NCI-H1694 treated with DMSO at 0.1 percent for 48 hours (cell line): ENCODE measurements at regions not wholly inside any gene's neighbourhood (a gene's known extent, or its start where the extent isn't known, plus 50 kb on each side); places are given as distances from the start of the nearest gene placed in this dataset.
A peak's percentile ranks its signal among the peaks of the same experiment; 100 is the strongest.
"Not testable (repeated sequence)": the region's sequence is repeated elsewhere in the genome, so short reads cannot be mapped to it uniquely, and the experiment has no call there.

Experiments used
- DNase-seq: peaks from one replicate; lab custom pipeline; 2025; lab: John Stamatoyannopoulos, UW

DNA sequence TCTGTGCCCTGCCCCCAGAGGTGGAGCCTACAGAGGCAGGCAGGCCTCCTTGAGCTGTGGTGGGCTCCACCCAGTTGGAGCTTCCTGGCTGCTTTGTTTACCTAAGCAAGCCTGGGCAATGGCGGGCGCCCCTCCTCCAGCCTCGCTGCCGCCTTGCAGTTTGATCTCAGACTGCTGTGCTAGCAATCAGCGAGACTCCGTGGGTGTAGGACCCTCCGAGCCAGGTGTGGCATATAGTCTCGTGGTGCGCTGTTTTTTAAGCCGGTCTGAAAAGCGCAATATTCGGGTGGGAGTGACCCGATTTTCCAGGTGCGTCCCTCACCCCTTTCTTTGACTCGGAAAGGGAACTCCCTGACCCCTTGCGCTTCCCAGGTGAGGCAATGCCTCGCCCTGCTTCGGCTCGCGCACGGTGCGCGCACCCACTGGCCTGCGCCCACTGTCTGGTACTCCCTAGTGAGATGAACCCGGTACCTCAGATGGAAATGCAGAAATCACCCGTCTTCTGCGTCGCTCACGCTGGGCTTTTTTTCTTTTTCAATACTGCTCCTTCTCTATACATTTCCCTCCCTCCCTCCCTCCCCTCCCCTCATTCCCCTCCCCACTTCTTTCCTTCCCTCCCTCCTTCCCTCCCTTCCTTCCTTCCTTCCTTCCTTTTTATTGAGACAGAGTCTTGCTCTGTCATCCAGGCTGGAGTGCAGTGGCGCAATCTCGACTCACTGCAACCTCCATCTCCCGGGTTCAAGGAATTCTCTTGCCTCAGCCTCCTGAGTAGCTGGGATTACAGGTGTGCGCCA is 197.1 kb upstream of the TBL1XR1 start:
- not testable (repeated sequence) for DNase-seq

DNA sequence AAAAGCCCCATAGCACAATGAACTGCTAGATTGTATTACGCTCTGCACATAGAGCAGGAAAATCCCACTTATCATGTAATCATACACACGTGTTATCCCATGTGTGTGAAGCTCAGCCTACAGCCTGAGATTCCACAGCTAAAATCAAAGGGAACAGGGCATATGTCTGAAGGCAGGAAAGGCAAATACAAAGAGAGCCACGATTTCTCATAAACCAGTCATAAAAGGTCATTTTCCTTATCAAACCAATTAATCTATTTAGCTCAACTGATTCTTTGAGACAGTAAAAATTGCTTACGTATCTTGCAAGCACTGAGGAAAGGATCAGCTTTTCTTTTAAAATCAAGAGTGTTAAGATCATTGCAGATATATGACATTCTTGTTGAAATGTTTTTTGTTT is 199.5 kb upstream of the TBL1XR1 start:
- DNase-seq = no peak

DNA sequence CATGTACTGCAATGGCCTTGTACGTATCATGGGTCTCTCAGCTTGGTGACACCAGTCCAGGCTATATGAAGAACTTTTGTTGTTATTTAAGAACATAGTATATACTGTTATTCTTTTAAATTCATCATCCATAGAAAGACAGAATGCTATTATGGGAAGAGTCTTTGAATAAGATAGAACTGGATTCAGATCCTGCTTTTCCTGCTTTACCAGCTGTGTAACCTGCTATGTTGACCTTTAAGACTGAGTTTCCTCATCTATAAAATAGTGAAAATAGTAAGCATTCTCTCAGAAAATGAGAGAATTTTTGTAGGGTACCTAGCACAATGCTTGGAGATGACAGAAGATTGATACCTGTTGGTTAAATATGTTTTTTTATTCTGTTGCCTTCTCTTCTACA is 204.1 kb upstream of the TBL1XR1 start:
- no peak for DNase-seq

DNA sequence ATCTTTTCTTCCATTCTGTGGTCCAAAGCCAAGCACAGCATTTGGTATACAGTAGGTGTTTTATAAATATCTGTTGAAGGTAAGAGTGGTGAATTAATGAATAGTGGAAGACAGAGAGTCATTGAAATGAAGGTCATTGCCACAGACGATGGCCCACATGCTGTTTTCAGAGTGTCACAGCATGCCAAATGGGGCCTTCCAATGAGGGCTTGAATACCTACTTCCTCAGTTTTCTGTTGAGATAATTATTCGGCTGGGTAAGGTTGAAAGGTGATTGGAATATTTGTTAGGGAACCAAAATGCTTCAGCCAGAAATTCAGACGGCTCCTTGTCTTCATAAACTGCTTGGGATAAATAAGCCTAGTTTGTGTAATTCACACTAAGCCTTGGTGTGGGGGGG is 205.3 kb upstream of the TBL1XR1 start:
- no peak for DNase-seq

DNA sequence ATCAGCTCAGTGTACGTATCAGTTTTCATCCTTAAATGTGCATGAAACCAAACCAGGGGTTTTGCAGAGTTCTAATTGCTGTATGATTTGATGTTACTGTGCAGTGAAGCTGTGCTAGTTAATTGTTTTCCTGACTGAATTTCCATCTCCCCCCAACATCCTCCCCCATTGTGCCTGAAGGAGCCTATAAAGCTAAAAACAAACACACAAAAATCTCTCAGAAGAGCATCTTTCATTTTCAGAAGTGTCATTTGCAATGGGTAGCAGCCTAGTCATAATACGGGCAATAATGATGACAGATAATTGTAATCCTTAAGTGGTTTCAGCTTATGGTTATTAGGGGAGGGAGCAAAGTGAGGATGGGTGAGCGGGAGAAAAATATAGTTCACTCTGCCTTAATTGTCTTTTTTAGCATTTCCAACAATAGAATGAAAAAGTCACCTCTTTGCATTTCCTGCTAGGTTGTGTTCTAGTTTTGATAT is 207.9 kb upstream of the TBL1XR1 start:
- DNase-seq = no peak

DNA sequence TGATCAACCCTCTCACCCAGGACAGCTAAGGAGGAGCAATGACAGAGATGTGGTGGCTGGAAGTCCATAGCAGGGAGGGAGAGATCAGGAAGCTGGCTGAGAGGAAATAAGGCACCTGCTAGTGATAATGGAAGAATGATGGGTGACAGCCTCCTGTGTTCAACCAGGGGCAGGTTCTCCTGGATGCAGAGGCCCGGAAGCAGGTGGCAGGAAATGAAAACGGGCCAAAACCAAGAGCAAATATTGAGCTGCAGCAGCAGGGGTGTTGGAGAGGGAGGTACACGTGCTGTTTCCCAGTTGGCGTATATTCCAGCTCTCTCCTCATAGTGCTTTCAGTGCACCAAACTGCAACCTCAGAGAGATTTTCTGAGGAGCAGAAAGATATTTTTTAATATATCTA is 213.4 kb upstream of the TBL1XR1 start:
- peak; percentile 52 for DNase-seq

DNA sequence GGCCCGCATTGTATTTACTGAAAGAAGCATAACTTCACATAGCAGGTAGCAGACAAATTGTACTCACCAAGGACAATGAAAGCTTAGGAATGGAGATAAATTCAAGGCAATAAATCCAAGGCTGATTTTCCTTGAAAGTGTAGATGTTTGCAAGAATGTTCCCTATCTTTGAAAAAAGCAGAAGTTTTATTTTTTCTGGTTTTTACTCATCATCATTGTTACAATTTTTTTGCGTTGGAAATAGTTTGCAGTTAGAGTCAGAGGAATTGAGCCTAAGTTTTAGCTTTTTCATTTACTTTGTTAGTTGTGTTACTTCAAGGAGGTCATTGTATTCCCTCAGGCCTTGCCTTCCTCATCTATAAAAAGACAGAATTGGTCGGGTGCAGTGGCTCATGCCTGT is 213.9 kb upstream of the TBL1XR1 start:
- DNase-seq = no peak

DNA sequence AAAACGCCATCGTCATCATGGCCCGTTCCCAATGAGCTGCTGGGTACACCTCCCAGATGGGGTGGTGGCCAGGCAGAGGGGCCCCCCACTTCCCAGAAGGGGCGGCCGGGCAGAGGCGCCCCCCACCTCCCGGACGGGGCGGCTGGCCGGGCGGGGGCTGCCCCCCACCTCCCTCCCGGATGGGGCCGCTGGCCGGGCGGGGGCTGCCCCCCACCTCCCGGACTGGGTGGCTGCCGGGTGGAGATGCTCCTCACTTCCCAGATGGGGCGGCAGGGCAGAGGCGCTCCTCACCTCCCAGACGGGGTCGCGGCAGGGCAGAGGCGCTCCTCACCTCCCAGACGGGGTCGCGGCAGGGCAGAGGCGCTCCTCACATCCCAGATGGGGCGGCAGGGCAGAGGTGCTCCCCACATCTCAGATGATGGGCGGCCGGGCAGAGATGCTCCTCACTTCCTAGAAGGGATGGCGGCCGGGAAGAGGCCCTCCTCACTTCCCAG is 215.4 kb upstream of the TBL1XR1 start:
- not testable (repeated sequence) for DNase-seq

DNA sequence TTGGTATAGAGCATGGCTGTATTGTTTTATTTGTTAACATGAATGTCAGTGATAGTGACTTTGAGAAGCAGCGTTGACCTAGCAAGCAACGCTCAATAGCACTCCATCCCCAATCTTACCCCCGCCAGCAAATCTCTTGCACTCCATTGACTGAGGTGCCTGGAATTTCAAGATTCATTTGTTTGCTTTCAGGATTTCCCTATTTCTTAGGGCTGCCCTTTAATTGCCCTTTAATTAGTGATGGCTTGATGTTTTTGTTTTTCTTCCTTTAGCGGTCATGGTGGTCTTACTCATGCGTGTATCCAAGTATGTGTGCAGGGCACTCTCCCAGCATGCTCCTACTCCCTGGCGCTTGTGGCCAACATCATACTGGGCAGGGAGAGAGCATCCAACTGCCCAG is 216.8 kb upstream of the TBL1XR1 start:
- no peak for DNase-seq

DNA sequence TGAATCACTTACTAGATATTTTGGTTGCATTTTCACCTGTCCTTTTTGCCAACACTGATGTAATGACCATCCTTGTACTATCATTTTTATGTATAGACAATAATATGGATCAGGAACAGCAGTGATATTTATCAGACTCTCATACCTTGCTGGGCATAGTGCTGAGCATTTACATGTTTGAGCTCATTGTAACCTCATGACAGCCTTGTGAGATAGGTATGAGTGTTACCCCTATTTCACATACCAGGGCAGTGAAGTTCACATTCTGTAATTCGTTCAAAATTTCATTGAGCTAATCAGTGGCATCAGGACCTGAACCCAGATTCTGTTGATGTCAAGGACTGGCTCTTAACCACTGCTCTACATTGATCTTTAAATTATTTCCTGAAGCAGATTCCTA is 221.5 kb upstream of the TBL1XR1 start:
- no peak for DNase-seq

DNA sequence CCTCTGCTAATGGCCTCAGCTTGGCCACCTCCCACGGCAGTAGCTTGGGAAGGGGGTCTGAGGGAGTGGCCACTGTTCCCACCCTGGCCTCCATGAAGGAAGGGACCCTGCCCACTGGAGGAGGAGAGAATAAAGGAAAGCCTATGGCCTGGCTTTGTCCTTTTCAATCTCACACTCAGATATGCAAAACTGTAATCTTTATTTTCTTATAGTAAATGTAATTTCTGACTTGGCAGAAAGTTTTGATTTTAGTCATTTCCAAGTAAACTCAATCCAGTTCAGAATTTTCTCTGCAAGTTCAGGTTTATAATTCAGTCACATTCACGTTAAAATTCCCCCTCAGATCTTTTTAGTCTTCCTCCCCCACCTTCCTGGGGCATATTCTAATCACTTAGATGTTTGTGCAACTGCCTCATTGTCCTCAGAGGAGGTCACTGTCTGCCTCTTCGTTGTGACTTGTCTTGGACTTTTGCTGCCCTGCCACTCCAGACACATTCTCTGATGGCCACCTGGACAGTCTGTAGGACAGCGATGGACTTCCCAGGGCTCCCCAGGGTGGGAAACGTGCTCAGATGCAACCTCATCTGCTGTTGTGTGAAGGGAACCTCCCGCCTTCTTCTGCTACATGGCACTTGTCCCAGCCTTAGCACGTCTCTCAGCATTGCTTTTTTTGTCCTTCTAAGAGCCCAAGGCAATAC is 222.8 kb upstream of the TBL1XR1 start:
- DNase-seq = no peak

DNA sequence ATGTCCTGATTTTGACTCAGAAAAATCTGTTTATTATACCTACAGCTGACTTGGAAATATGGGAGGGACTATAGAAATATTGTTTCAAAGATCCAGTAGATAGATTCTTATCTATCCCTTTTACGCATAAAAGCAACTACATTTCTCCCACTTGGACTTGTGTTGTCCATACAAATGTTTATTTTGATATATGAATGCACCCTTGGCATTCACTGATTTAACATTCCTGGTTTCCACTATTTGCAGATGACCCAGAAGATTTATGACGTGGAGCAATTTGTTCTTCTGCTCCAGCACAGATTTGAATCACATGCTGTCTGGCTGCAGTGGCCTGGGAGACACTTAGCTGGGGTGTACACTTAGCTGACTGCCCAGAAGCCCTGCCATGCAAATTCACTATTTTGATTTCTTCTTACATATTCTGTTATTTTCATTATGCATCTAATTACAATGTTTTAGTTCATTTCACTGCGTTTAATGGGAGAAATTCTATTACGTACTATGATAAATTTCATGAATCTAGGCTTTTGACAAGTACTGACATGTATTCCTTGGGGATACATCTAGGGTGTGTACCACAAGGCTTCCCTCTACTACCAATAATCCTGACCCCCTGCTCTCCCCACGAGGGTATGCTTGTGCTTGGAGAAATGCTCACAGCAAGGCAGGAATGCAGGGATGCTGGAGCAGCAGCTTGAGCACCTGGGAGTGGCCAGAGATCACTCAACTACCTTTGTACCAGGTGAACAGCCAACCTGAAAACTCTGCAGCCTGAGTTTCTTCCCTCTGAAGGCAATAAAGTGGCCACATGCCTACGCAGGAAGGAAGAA is 223.6 kb upstream of the TBL1XR1 start:
- DNase-seq = no peak

DNA sequence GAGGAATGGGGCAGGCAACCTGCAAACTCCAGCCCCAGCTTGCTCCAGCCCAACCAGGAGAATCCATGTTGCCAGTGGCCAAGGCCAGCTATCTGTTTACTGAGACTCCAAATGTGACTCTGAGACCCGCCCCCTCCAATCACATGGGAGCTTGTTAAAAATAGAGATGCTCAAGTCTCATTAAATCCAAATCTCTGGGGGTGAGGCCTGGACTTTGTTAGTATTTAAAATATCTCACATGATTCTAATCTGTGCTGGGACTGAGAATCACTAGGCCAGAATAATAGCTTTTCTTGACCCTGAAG is 224.2 kb upstream of the TBL1XR1 start:
- no peak for DNase-seq

DNA sequence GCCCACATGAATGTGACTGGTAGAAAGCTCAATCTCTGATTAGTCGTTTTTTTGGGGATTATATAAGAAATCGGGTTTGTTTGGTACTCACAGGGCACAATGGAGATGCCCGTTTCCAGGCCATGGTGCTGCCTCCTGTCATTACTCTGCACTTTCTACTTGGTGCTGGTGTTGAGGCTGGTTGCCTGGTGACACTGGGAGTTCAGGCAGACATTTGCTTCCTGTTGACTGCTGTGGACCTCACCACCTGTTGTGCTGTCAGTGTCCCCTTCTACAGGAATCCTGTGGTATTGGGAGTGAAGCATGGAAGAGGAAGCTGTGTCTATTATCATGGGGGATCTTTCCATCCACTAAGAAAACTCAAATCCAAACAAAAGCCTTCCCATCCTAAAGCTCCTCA is 227.2 kb upstream of the TBL1XR1 start:
- no peak for DNase-seq

DNA sequence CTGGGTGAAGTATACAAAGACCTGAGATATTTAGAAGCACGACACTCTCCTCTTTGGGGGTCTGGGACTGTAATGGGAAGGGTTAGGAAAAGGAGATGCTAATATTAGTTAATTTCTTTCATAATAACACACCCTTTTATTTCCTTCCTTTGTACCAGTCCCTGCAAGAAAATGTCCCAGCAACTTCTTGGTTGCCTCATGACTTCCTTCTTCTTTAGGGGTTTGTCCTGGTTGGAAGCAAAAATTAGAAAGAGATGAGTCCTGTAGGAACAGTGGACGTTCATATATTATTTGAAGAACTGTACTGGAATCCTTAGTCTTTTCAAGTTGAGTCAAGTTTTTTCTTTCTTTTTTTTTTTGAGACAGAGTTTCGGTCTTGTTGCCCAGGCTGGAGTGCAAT is 227.8 kb upstream of the TBL1XR1 start:
- DNase-seq = no peak

DNA sequence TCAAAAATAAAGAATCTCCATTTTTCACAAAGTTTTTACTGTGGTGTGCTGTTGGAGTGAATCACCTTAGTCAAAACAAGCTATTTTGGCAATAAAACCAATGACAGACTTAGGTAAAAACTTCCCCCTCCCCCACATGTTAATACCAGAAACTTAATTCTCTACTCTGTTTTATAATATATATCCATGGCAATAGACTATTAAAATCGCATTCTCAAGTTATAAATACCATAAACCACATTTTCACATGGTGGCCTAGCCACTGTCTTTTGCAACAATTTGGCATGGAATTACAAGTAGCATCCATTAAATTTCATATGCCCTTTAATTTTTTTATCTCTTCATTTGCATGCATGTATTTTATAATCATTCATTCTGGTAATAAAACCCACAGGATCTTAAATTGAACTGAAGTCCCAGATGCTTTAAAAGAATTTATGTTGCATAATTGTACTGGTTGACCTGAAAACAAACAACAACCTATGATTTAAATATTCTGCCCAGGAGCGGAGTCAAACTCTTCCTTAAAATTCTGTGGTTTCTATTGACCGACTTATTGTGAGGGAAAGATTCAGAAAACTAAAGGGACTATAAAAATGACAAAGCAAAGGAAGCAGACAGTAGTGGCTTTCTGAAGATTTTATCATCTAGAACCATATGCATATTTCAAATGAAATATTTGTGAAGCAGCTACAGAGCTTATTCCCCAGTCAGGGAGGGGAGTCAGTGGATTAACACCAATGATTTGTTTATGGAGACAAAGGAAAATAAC is 229.0 kb upstream of the TBL1XR1 start:
- DNase-seq = no peak

DNA sequence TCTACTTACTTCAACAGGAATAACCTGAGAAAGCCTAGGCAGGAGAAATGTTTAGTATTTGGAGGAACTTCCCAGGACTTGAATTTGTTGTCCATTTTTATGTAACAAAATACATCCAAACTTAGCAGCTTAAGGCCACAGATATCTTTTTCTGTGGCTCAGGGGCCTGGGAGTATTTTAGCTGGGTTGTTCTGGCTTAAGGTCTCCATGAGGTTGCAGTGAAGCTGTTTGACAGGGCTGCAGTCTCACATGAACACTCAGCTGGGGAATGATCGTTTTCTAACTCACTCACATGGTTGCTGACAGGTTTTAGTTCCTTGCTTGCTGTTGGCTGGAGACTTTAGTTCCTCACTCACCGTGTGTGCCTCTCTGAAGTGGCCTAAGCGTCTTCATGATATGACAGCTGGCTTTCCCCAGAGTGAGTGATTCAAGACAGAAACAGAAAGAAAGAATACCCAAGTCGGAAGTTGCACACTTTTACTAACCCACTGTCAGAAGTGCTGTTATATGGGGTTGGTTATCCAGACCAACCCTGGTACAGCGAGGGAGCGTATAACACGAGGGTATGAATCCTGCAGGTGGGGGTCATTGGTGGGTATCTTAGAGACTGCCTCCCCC is 229.7 kb upstream of the TBL1XR1 start:
- no peak for DNase-seq

DNA sequence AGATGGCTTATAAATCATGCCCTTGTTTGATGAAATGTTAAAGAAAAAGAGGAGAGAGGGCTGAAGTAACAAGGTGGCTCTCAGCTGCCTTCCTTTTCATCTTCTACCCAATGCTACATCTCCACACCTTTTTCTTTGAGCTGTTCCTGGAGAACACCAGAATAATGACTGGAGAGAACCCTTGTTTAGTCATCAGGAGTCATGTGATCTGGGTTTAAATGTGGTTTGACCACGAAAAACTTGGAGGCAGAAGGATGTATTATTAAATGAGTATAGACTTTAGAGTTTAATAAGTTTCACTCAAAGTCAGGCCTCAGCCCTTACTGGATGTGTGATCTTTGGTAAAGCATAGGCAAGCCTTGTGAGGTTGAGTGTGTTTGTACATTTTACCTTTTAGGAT is 230.3 kb upstream of the TBL1XR1 start:
- DNase-seq = no peak

DNA sequence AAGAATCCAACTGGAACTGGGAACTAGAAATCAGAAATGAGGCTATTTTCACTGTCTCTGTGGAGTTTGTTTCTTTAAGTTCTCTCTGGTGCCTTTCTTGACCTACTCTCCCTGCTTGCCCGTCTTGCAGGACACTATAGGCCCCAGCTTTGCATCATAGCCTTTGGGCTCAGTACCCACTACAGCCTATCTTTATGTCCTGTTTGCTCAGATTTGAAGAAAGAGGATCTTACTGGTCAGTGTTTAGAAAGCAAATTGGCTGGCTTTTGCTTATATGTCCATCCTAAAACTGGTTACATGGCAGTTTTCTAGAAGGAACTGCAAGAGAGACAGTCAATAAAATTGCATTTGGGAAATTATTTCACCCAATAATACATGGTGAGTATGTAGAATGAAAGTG is 231.8 kb upstream of the TBL1XR1 start:
- DNase-seq = no peak

DNA sequence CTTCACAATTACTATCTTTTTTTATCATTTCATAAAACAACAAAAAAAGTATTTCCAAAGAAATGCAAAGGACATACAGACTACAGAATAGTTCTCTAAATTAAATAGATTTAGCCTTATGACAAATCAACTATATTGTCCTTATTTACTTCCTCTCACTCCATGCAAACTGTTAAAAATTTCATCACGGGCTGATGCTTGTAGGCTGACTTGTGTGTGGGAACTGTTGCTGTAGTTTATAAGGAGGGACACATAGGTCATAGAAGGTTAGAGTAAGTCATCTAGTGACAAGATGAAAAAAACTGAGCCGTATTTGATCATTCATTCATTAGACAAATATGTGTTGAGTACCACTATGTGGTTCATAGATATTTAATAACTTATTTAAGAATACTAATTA is 232.5 kb upstream of the TBL1XR1 start:
- no peak for DNase-seq

DNA sequence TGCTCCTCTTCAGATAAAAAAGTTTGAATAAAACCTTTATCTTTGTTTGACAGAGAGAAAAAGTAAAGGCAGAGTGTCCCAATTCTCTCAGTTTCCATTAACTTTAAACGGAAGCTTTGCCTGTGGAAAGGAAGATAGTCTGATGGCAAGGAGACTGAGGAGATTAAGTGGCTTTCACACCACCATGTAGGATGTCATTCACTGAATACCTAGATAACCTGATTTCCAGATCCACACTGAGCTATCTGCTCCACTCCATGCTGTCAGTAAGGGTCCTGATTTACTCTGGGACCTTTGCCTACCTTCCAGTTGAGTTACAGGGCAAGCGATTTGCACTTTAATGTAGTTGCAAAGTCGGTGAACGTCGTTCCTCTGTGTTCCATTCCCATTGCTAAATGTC is 233.4 kb upstream of the TBL1XR1 start:
- no peak for DNase-seq
